ENCODE measurements at regions not wholly inside any gene's neighbourhood (a gene's known extent, or its start where the extent isn't known, plus 50 kb on each side); places are given as distances from the start of the nearest gene placed in this dataset.

- TF ChIP-seq CTCF (IDR thresholded peaks at IDR 0.05) (no peak), POLR2A (IDR thresholded peaks at IDR 0.05) (no peak)
Measured at GRCh38 chr2:7353571-7353970, 436.4 kb downstream of the RNF144A start.
